ENCODE measurements at regions not wholly inside any gene's neighbourhood (a gene's known extent, or its start where the extent isn't known, plus 50 kb on each side); places are given as distances from the start of the nearest gene placed in this dataset.

- intact Hi-C loops (cut with DNase I), result no loop called here
- ATAC-seq (no peak), DNase-seq (no peak)
Observed at GRCh38 chr11:29293825-29294224, 723.0 kb downstream of the KCNA4 start.

- no peak for DNase-seq
- ATAC-seq, result peak in 1 of 2 donors; percentile 30
- intact Hi-C loops (cut with DNase I), result no loop called here
Observed at GRCh38 chr11:29282088-29282487, 734.7 kb downstream of the KCNA4 start.

GRCh38 chr11:29281271-29281777 lies 735.5 kb downstream of the KCNA4 start:
- ATAC-seq (no peak), DNase-seq (no peak)
- intact Hi-C loops (cut with DNase I), result no loop called here

GRCh38 chr11:29280452-29280851 lies 736.4 kb downstream of the KCNA4 start:
- intact Hi-C loops (cut with DNase I), result no loop called here
- DNase-seq (no peak), ATAC-seq (no peak)

- no peak for ATAC-seq
- no peak for DNase-seq
- intact Hi-C loops (cut with DNase I), result no loop called here
Observed at GRCh38 chr11:29279716-29280115, 737.1 kb downstream of the KCNA4 start.

- DNase-seq, result no peak
- ATAC-seq, result no peak
- intact Hi-C loops (cut with DNase I), result no loop called here
Observed at GRCh38 chr11:29272019-29272654, 744.7 kb downstream of the KCNA4 start.

- no peak for ATAC-seq
- intact Hi-C loops (cut with DNase I), result no loop called here
- DNase-seq, result no peak
Observed at GRCh38 chr11:29271616-29272015, 745.2 kb downstream of the KCNA4 start.

- DNase-seq, result no peak
- ATAC-seq, result no peak
- intact Hi-C loops (cut with DNase I), result no loop called here
Observed at GRCh38 chr11:29268733-29269132, 748.1 kb downstream of the KCNA4 start.

GRCh38 chr11:29265792-29266191 lies 751.0 kb downstream of the KCNA4 start:
- intact Hi-C loops (cut with DNase I), result no loop called here
- DNase-seq (no peak), ATAC-seq (no peak)

- DNase-seq (no peak), ATAC-seq (no peak)
- intact Hi-C loops (cut with DNase I), result no loop called here
Observed at GRCh38 chr11:29265381-29265780, 751.4 kb downstream of the KCNA4 start.

- intact Hi-C loops (cut with DNase I), result no loop called here
- DNase-seq, result no peak
- peak; percentile 57 to 90 for ATAC-seq
Observed at GRCh38 chr11:29263971-29264682, 752.7 kb downstream of the KCNA4 start.

GRCh38 chr11:29261831-29262230 lies 755.0 kb downstream of the KCNA4 start:
- intact Hi-C loops (cut with DNase I), result no loop called here
- DNase-seq, result no peak
- no peak for ATAC-seq

- DNase-seq (no peak), ATAC-seq (peak in 1 of 2 donors; percentile 36)
- intact Hi-C loops (cut with DNase I), result no loop called here
Observed at GRCh38 chr11:29260939-29261705, 755.7 kb downstream of the KCNA4 start.

GRCh38 chr11:29258411-29258810 lies 758.4 kb downstream of the KCNA4 start:
- no peak for ATAC-seq
- intact Hi-C loops (cut with DNase I), result no loop called here
- no peak for DNase-seq

- ATAC-seq, result no peak
- DNase-seq, result no peak
- intact Hi-C loops (cut with DNase I), result no loop called here
Observed at GRCh38 chr11:29256580-29256979, 760.2 kb downstream of the KCNA4 start.

GRCh38 chr11:29255401-29255800 lies 761.4 kb downstream of the KCNA4 start:
- no peak for DNase-seq
- no peak for ATAC-seq
- intact Hi-C loops (cut with DNase I), result no loop called here

- ATAC-seq (no peak), DNase-seq (no peak)
- intact Hi-C loops (cut with DNase I), result no loop called here
Observed at GRCh38 chr11:29251738-29252137, 765.1 kb downstream of the KCNA4 start.

- ATAC-seq (no peak), DNase-seq (no peak)
- intact Hi-C loops (cut with DNase I), result no loop called here
Observed at GRCh38 chr11:29249713-29250112, 767.1 kb downstream of the KCNA4 start.

GRCh38 chr11:29244355-29244754 lies 772.5 kb downstream of the KCNA4 start:
- DNase-seq, result no peak
- no peak for ATAC-seq
- intact Hi-C loops (cut with DNase I), result no loop called here

- DNase-seq (no peak), ATAC-seq (no peak)
- intact Hi-C loops (cut with DNase I), result no loop called here
Observed at GRCh38 chr11:29243616-29244015, 773.2 kb downstream of the KCNA4 start.
